ENCODE measurements at regions not wholly inside any gene's neighbourhood (a gene's known extent, or its start where the extent isn't known, plus 50 kb on each side); places are given as distances from the start of the nearest gene placed in this dataset.

GRCh38 chr9:12539580-12539975 lies 153.6 kb upstream of the TYRP1 start:
- DNase-seq (ENCODE audit: low spot score) = no peak

- no peak for DNase-seq (ENCODE audit: low spot score)
These were observed 148.5 kb upstream of the TYRP1 start for GRCh38 chr9:12544700-12545099.

- DNase-seq (ENCODE audit: low spot score) = peak; percentile 4
These were observed 138.5 kb upstream of the TYRP1 start for GRCh38 chr9:12554636-12555035.

GRCh38 chr9:12566404-12567090 lies 126.6 kb upstream of the TYRP1 start:
- DNase-seq (ENCODE audit: low spot score) = no peak

GRCh38 chr9:12584656-12585522 lies 108.3 kb upstream of the TYRP1 start:
- DNase-seq (ENCODE audit: low spot score) = no peak

GRCh38 chr9:12595400-12595799 lies 97.8 kb upstream of the TYRP1 start:
- no peak for DNase-seq (ENCODE audit: low spot score)

GRCh38 chr9:12604164-12604821 lies 88.9 kb upstream of the TYRP1 start:
- peak; percentile 54 for DNase-seq (ENCODE audit: low spot score)

- no peak for DNase-seq (ENCODE audit: low spot score)
These were observed 80.9 kb upstream of the TYRP1 start for GRCh38 chr9:12612211-12612770.

GRCh38 chr9:12613071-12613470 lies 80.1 kb upstream of the TYRP1 start:
- no peak for DNase-seq (ENCODE audit: low spot score)

- no peak for DNase-seq (ENCODE audit: low spot score)
These were observed 78.7 kb upstream of the TYRP1 start for GRCh38 chr9:12614488-12614887.

GRCh38 chr9:12618956-12619355 lies 74.2 kb upstream of the TYRP1 start:
- DNase-seq (ENCODE audit: low spot score) = no peak

- no peak for DNase-seq (ENCODE audit: low spot score)
These were observed 67.3 kb upstream of the TYRP1 start for GRCh38 chr9:12625844-12626243.

- DNase-seq (ENCODE audit: low spot score) = no peak
These were observed 66.1 kb upstream of the TYRP1 start for GRCh38 chr9:12627096-12627495.

- no peak for DNase-seq (ENCODE audit: low spot score)
These were observed 64.6 kb upstream of the TYRP1 start for GRCh38 chr9:12628546-12628945.

GRCh38 chr9:12629067-12629466 lies 64.1 kb upstream of the TYRP1 start:
- no peak for DNase-seq (ENCODE audit: low spot score)

- DNase-seq (ENCODE audit: low spot score) = no peak
These were observed 61.3 kb upstream of the TYRP1 start for GRCh38 chr9:12631866-12632265.

- DNase-seq (ENCODE audit: low spot score) = no peak
These were observed 60.0 kb upstream of the TYRP1 start for GRCh38 chr9:12633016-12633765.

- peak; percentile 50 for DNase-seq (ENCODE audit: low spot score)
These were observed 53.1 kb upstream of the TYRP1 start for GRCh38 chr9:12640016-12640587.

GRCh38 chr9:12640866-12641636 lies 52.1 kb upstream of the TYRP1 start:
- DNase-seq (ENCODE audit: low spot score) = no peak

Data from SW480 (cell line).